Stomach (tissue), 4 donors: ENCODE measurements at regions not wholly inside any gene's neighbourhood (a gene's known extent, or its start where the extent isn't known, plus 50 kb on each side); places are given as distances from the start of the nearest gene placed in this dataset.
"Not testable (repeated sequence)": the region's sequence is repeated elsewhere in the genome, so short reads cannot be mapped to it uniquely, and the experiment has no call there.

Experiments used
- CTCF ChIP-seq, 7 experiments: fragments of 450-650 bp in 4 of 7; fragments of 200-600 bp in 3 of 7; sonication (generic) in 3 of 7; IDR thresholded peaks; one replicate each; pipeline ENCODE4 v1.5.1; 2016 to 2019; ENCODE audit warnings: antibody characterized with exemption in 7 of 7, control low read depth in 2 of 7, mild to moderate bottlenecking in 1 of 7
- POLR2A ChIP-seq, 4 donors: fragments of 450-650 bp; IDR thresholded peaks; one replicate each; pipeline ENCODE4 v1.6.1; 2016; ENCODE audit warnings: antibody characterized with exemption in 4 of 4, control low read depth in 2 of 4, mild to moderate bottlenecking in 1 of 4, moderate library complexity in 1 of 4

GRCh38 chr1:146478125-146478720 lies 249.4 kb upstream of the NOTCH2NLA start:
- peak in 5 of 7 experiments; percentile 24 to 57 (median 34) for TF ChIP-seq CTCF (IDR thresholded peaks at IDR 0.05)
- TF ChIP-seq POLR2A (IDR thresholded peaks at IDR 0.05), result not testable (repeated sequence)
